Endothelial cell of umbilical vein (primary cell): ENCODE measurements at regions not wholly inside any gene's neighbourhood (a gene's known extent, or its start where the extent isn't known, plus 50 kb on each side); places are given as distances from the start of the nearest gene placed in this dataset.

Experiments used
- BruUV-seq: library from RNA; stranded (reverse); fragments of 400-500 nt; replicated peaks from 2 replicates; lab custom pipeline; 2021; lab: Mats Ljungman, UMichigan
- CTCF ChIA-PET: fragments of 300-600, 350-600 bp; sonication (Branson Sonifier 250); formaldehyde crosslinking; loops from one replicate; lab custom pipeline; 2021; ENCODE audit warnings: antibody characterized with exemption, inconsistent platforms; lab: Charles Lee
- POLR2A ChIA-PET: fragments of 300-600, 350-600 bp; sonication (Branson Sonifier 250); formaldehyde crosslinking; loops from one replicate; lab custom pipeline; 2021; ENCODE audit warnings: antibody characterized with exemption, inconsistent platforms; lab: Charles Lee
- DNase-seq: peaks from one replicate; pipeline ENCODE4 v3.0.0-alpha.2; 2011; ENCODE audit warnings: low read depth, low spot score
- FAIRE-seq: peaks from 2 replicates; lab custom pipeline; 2011; peaks lifted over from hg19 to GRCh38; lab: Jason Lieb, UNC
- H2AFZ ChIP-seq: 2 replicates; pipeline ENCODE4 v1.6.0; 2012; ENCODE audit warnings: low read depth, low read length, control low read depth, inconsistent platforms
- H3K27ac ChIP-seq: 2 replicates; pipeline ENCODE4 v1.5.1; 2011; ENCODE audit warnings: low read depth, mild to moderate bottlenecking, control low read depth, low read length, moderate library complexity; ENCODE audit not compliant: insufficient read depth
- H3K27me3 ChIP-seq, 2 experiments: 2 replicates each; pipeline versions ENCODE4 v1.6.0 to v1.6.1; 2011; ENCODE audit warnings: low read length in 2 of 2, mixed read lengths in 1 of 2; ENCODE audit not compliant: control insufficient read depth in 2 of 2, insufficient read depth in 2 of 2
- H3K36me3 ChIP-seq, 2 experiments: 2 replicates in 1 of 2; 3 replicates in 1 of 2; pipeline ENCODE4 v1.5.1; 2011; ENCODE audit warnings: low read length in 2 of 2, mild to moderate bottlenecking in 1 of 2, moderate library complexity in 1 of 2; ENCODE audit not compliant: control insufficient read depth in 2 of 2, insufficient read depth in 2 of 2; ENCODE audit errors: extremely low read depth in 1 of 2
- H3K4me1 ChIP-seq: 3 replicates; pipeline ENCODE4 v1.5.1; 2011; ENCODE audit warnings: mild to moderate bottlenecking, low read length; ENCODE audit not compliant: control insufficient read depth, insufficient read depth; ENCODE audit errors: extremely low read depth
- H3K4me2 ChIP-seq: 2 replicates; pipeline ENCODE4 v1.6.1; 2011; ENCODE audit warnings: low read length, control low read depth, mixed read lengths; ENCODE audit not compliant: insufficient read depth
- H3K4me3 ChIP-seq, 3 experiments: fragments of 200-600 bp in 1 of 3; sonication (generic), shearing (Covaris generic) in 1 of 3; replicated peaks in 1 of 3; 2 replicates each; pipeline ENCODE4 v1.5.1; 2011 to 2016; ENCODE audit warnings: control low read depth in 3 of 3, low read length in 3 of 3, mild to moderate bottlenecking in 2 of 3, inconsistent platforms in 1 of 3, low read depth in 1 of 3, moderate library complexity in 1 of 3; ENCODE audit not compliant: insufficient read depth in 1 of 3
- H3K79me2 ChIP-seq: 2 replicates; pipeline ENCODE4 v1.6.0; 2012; ENCODE audit warnings: low read length, inconsistent platforms; ENCODE audit not compliant: control insufficient read depth, insufficient read depth
- H3K9ac ChIP-seq: replicated peaks from 2 replicates; pipeline ENCODE3; 2011; ENCODE audit warnings: low read length, control low read depth; ENCODE audit not compliant: insufficient read depth; ENCODE audit errors: extremely low read depth
- H3K9me1 ChIP-seq: replicated peaks from 3 replicates; pipeline ENCODE4 v1.6.0; 2011; ENCODE audit warnings: mild to moderate bottlenecking, low read length; ENCODE audit not compliant: control insufficient read depth, insufficient read depth; ENCODE audit errors: extremely low read depth
- H3K9me3 ChIP-seq: replicated peaks from 2 replicates; pipeline ENCODE4 v1.5.1; 2012; ENCODE audit warnings: low read length, inconsistent platforms; ENCODE audit not compliant: control insufficient read depth, insufficient read depth
- H4K20me1 ChIP-seq: replicated peaks from 2 replicates; pipeline ENCODE3; 2011; ENCODE audit warnings: mild to moderate bottlenecking, low read length; ENCODE audit not compliant: control insufficient read depth, insufficient read depth; ENCODE audit errors: extremely low read depth
- CTCF ChIP-seq, 2 donors: IDR thresholded peaks; 1 replicate in 1 of 2; 2 replicates in 1 of 2; pipeline ENCODE4 v1.5.1; 2011; ENCODE audit warnings: low read length in 2 of 2, mild to moderate bottlenecking in 2 of 2, moderate library complexity in 2 of 2, control low read depth in 1 of 2, inconsistent platforms in 1 of 2, low read depth in 1 of 2; ENCODE audit not compliant: insufficient read depth in 1 of 2; ENCODE audit errors: extremely low read depth in 1 of 2
- EZH2 ChIP-seq: IDR thresholded peaks from 2 replicates; pipeline ENCODE4 v1.6.1; 2012; ENCODE audit warnings: borderline replicate concordance, low read depth, mild to moderate bottlenecking, moderate library complexity, low read length, inconsistent platforms; ENCODE audit not compliant: severe bottlenecking
- FOS ChIP-seq: IDR thresholded peaks from 2 replicates; pipeline ENCODE4 v1.6.1; 2011; ENCODE audit warnings: mild to moderate bottlenecking, low read length, moderate library complexity, borderline replicate concordance; ENCODE audit not compliant: insufficient read depth
- GATA2 ChIP-seq: IDR thresholded peaks from 2 replicates; pipeline ENCODE4 v1.7.0; 2011; ENCODE audit warnings: low read depth, mild to moderate bottlenecking, moderate library complexity, mixed read lengths, low read length; ENCODE audit not compliant: insufficient read length, insufficient read depth
- JUN ChIP-seq: IDR thresholded peaks from 2 replicates; pipeline ENCODE4 v1.6.1; 2011; ENCODE audit warnings: borderline replicate concordance, low read depth; ENCODE audit not compliant: insufficient read length, insufficient read depth
- MAX ChIP-seq: IDR thresholded peaks from 2 replicates; pipeline ENCODE4 v1.6.1; 2011; ENCODE audit not compliant: insufficient read depth, insufficient read length
- MYC ChIP-seq: IDR thresholded peaks from one replicate; pipeline ENCODE4 v1.6.1; 2011; ENCODE audit warnings: mild to moderate bottlenecking, low read depth, low read length
- POLR2A ChIP-seq: IDR thresholded peaks from 2 replicates; pipeline ENCODE4 v1.6.1; 2012; ENCODE audit warnings: low read depth, mild to moderate bottlenecking, control low read depth, low read length
- POLR2AphosphoS5 ChIP-seq: IDR thresholded peaks from 2 replicates; pipeline ENCODE4 v1.6.1; 2012; ENCODE audit warnings: low read depth, mild to moderate bottlenecking, control low read depth, low read length, moderate library complexity; ENCODE audit not compliant: insufficient read depth
- dilution Hi-C: fragments of 300-500 bp; cut with MboI; formaldehyde crosslinking; loops from one replicate; pipeline ENCODE4 v1.15.0; 2019; ENCODE audit warnings: low sequenced_read_pairs; ENCODE audit not compliant: extremely low pct_ligation_motif_present
- intact Hi-C: fragments of 100-400 bp; cut with micrococcal nuclease; formaldehyde crosslinking; loops from one replicate; pipeline ENCODE4 v1.10.0; 2022

- Histone ChIP-seq H3K9me1 (no peaks in the 10 kb centered on the region), H3K27ac (no peak overlapping the region), H3K4me1 (no peaks in the 10 kb centered on the region), H3K79me2 (no peaks in the 10 kb centered on the region), H2AFZ (no peak overlapping the region), H3K36me3 (no peaks in the 10 kb centered on the region), H3K9ac (no peak overlapping the region), H3K4me3 (no peak overlapping the region), H3K4me2 (no peak overlapping the region), H3K27me3 (no peaks in the 10 kb centered on the region), H4K20me1 (no peaks in the 10 kb centered on the region), H3K9me3 (no peaks in the 10 kb centered on the region)
- dilution Hi-C loops (no loop called here), intact Hi-C loops (no loop called here)
- ChIA-PET POLR2A (no interaction called here), CTCF (no interaction called here)
- DNase-seq: no peak
- TF ChIP-seq JUN (no peak), POLR2AphosphoS5 (no peak), CTCF (IDR thresholded peaks at IDR 0.05; ENCODE audit: extremely low read depth in 1 of 2, insufficient read depth in 1 of 2, low read depth in 1 of 2, low read length in 2 of 2) (no peak), MAX (no peak), MYC (no peak), POLR2A (no peak), GATA2 (no peak), FOS (no peak), EZH2 (no peak)
- no TSS peak for BruUV-seq
- no peak for FAIRE-seq
Observed at GRCh38 chr3:76888856-76889255, 151.0 kb upstream of the ROBO2 start.
